GM21723 (cell line): ENCODE measurements at regions not wholly inside any gene's neighbourhood (a gene's known extent, or its start where the extent isn't known, plus 50 kb on each side); places are given as distances from the start of the nearest gene placed in this dataset.

ENCODE experiments used
- ATAC-seq: cut with Tn5 transposase; IDR thresholded peaks from one replicate; pipeline ENCODE4 v1.9.1; 2021; ENCODE audit warnings: mild to moderate bottlenecking, moderate library complexity; ENCODE audit not compliant: unreplicated experiment

DNA sequence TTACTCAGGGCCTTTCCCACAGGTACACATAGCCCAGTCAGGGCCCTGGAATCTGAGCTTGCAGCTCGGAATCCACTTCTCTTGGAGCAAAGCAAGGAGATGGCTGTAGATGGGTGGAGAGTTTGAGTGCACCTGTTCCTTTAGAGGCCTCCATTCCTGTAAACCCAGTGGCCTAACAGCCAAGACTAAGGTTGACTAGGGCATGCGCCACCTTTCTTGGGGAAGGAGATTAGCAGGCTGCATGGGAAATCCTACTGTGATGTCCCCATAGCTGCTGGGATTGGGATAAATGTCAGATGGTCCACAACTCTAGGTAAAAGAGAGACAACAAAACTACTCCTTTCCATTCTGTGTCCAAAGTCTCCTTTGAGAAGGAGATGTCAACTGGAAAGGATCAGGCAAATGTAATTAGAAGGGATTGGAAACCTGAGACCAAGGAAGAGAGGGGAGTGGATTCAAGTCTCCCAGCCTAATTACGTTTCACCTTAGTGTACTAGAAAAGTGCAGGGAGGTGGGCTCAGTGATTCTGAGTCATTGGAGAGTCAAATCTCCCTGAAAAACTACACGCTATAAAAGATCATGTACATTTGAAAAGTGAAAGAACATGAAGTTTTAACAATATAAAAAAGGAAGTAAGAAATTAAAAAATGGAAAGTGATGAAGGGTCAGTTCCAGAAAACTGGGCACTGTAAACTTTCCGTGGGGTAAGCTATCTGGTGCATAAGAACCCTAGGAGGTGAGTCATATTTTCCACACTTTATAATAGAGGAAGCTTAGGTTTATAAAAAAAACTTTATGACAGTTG is 104.2 kb downstream of the SEC61B start:
- ATAC-seq, result no peak

GRCh38 chr9:99326917-99327189 is 104.8 kb downstream of the SEC61B start:
- ATAC-seq, result no peak

- no peak for ATAC-seq
Measured at GRCh38 chr9:99327667-99328066, 105.6 kb downstream of the SEC61B start.

- ATAC-seq, result no peak
Measured at GRCh38 chr9:99335280-99335679, 113.2 kb downstream of the SEC61B start.

DNA sequence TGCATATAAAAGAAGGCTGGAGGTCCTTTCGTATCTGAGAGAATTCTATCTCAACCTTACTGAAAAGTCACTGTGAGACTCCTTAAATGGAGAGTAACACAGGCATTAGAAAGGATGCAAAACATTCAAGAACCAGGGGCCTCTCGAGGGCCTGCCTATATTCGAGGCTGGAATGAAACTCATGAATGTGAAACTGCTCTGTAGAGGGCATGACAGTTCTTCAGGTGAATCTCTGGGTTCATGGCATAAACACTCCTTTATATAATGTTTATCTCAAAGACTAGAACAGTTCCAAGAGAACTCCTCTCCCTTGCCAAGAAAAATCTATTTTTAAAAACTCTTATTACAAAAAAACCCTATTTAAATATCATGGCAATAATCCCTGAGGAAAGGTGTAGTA is 113.9 kb downstream of the SEC61B start:
- ATAC-seq, result no peak

DNA sequence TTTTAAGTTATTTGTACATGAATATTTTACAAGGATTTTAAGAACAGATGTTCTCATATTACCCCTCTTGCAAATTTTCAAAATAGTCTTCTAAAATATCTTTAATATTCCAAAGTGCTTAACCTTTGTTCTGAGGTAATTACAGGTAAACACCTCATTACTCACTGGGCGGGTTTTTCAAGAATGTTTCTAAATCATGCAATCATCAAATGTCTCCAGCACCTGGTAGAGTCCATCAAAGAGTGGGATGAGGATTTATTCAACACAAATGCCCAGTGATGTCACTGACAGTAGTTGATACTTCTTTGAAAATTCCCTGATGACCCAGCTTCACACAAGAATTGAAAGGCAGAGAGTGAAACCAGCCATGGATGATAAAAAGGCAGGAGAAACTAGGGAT is 114.4 kb downstream of the SEC61B start:
- no peak for ATAC-seq

DNA sequence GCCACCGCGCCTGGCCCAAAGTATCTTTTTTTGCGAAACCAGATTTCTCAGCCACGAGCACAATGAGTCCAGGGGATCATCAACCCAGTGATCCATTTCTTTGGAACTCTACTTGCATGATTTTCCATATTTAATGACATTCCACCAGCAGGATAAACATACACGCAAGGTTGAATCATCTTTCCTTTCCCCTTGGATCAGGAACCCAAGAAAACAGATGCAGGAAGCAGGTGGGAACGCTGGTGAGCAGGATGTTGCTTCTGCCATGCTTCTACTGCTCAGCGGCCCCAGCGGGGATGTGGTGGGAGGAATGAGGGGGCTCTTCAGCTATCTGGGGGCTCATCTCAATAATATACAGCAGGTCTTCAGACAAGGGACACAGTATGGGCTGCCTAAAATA is 118.2 kb downstream of the SEC61B start:
- ATAC-seq, result no peak

GRCh38 chr9:99341686-99342085 is 119.6 kb downstream of the SEC61B start:
- no peak for ATAC-seq

GRCh38 chr9:99345451-99345850 is 123.4 kb downstream of the SEC61B start:
- ATAC-seq, result no peak

GRCh38 chr9:99345942-99346341 is 123.9 kb downstream of the SEC61B start:
- ATAC-seq, result no peak

GRCh38 chr9:99347568-99347967 is 125.5 kb downstream of the SEC61B start:
- ATAC-seq, result no peak

DNA sequence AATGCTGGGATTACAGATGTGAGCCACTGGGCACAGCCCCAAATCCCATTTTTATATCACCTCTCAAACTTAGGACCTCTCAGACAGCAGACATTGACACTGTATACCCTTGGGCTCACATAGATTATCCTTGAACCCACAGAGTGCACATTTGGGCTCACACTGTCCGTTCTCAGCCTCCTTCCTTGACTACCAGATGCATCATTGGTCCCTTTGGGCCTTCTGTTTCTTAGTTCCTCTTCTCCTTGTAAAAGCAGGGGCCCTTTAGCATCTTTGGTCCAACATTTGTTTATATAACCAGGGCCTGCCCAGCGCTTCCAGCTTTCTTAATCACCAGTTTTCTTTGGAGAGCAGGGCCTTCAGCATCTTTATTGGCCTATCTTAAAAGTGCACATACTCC is 126.2 kb downstream of the SEC61B start:
- no peak for ATAC-seq

GRCh38 chr9:99349870-99350269 is 127.8 kb downstream of the SEC61B start:
- ATAC-seq, result no peak

- no peak for ATAC-seq
Measured at GRCh38 chr9:99350461-99350860, 128.4 kb downstream of the SEC61B start.

DNA sequence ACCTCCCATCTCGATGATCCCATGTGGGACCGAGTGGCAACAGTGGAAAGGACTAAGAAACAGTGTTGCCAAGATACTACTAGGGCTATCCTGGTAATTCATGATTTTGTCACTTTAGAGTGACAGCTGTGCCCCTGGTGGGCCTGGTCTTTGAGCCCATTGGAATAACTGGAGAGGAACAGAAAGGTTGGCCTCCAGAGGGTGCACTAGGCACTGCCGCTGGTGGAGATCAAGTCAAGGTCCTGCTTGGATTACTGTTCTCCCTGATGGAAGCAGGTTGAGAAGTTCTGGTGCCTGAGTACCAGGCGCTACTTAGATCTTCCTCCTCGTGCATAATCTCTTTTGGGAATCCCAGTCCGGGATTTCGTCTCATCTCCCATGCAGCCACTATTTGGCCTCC is 129.6 kb downstream of the SEC61B start:
- ATAC-seq, result no peak

DNA sequence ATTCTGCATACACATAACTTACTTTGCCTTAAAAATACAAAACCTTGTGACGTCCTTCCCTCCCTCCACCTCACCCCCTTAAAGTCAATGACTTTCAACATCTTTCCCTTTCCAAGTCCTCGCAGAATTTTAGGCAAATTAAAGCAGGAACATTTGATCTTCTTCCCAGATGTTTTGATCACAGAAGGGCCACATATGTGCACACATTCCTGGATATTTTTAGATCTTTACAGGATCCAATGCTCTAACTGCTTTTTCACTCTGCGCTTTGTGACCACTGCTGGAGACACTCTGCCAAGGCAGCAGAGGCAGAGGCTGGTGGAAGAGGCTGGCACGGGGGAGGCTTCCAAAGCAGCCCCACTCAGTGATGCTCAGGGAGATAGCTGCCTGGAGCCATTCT is 130.7 kb downstream of the SEC61B start:
- no peak for ATAC-seq

GRCh38 chr9:99353408-99353807 is 131.3 kb downstream of the SEC61B start:
- no peak for ATAC-seq

- ATAC-seq, result no peak
Measured at GRCh38 chr9:99354104-99354503, 132.0 kb downstream of the SEC61B start.

DNA sequence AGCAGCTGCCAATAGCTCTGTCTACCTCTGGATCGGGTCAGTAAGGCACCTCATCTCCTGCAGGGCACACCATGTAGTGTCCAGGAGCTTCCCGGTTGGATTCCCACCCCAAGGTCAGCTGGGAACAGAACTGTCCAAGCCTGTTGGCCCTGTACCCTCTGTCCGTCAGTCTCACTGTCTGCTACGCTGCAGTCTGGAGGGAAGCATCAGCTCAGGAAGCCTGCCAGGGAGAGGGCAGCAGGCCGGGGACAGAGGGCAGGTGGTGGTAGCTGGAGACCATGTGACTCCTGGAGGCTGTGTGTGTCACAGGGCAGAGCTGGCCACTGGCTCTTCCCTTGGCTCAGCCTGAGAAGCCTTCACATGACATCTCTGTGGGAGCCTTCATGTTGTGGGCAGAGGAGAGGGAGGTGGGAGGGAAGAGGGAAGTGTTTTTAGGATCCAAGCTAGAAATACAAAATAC is 134.5 kb downstream of the SEC61B start:
- no peak for ATAC-seq

- no peak for ATAC-seq
Measured at GRCh38 chr9:99357575-99357974, 135.5 kb downstream of the SEC61B start.

DNA sequence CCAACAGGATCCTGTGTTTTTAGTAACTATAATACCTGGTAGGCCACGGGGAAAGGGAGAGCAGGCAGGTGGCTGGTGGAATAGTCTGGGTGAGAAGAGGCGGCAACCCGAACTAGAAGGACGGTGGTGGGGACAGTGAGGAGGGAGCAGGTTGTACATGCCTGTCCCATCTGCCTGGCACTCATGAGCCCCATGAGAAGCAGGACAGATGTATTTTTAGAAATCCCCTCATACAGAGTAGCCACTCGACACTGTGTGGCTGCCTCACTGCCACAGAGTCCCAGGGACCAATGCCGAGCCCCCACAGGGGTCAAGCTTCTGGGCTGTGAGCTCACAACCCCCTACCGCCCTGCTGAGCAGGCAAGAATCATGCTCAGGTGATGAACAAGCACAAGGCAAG is 136.6 kb downstream of the SEC61B start:
- ATAC-seq, result no peak

GRCh38 chr9:99359336-99359735 is 137.3 kb downstream of the SEC61B start:
- no peak for ATAC-seq

- no peak for ATAC-seq
Measured at GRCh38 chr9:99360026-99360425, 137.9 kb downstream of the SEC61B start.
